HG03159 (cell line): ENCODE measurements at regions not wholly inside any gene's neighbourhood (a gene's known extent, or its start where the extent isn't known, plus 50 kb on each side); places are given as distances from the start of the nearest gene placed in this dataset.
"Not testable (repeated sequence)": the region's sequence is repeated elsewhere in the genome, so short reads cannot be mapped to it uniquely, and the experiment has no call there.

Experiments used
- ATAC-seq: cut with Tn5 transposase; IDR thresholded peaks from one replicate; pipeline ENCODE4 v1.9.1; 2021; ENCODE audit warnings: mild to moderate bottlenecking, moderate library complexity; ENCODE audit not compliant: unreplicated experiment

- ATAC-seq: no peak
These were observed 1915.7 kb upstream of the CELF4 start for GRCh38 chr18:39481281-39481680.

DNA sequence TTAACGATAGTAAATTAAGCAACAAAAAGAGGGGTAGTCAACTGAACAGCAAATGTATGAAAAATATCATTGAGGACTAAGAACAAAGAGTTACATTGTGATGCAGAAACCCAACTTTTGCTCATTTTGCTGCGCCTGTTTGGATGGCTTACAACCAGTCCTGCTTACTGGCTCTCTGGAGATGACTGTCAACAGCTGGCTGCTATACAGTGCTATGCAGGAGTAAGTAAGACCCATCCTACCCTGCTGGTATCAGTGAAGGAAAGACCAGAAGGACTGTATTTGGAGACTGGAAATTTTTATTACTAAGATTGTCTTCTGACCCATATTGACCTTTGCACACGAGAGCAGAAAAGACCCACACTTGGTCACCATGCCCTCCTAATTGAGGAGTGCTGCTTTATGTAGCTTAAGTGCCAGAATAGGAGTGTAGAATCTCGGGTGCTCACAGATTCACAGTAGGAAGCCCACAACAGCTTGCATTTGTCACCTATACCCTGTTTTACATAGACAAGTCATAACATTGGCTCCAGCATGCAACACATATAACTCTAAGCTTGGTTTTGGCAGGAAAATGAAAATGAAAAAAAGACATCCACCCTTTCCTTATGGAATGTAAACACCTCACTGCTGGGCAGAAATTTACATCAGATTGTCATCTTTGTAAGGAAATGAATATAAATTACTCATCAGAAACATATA, 1915.0 kb upstream of the CELF4 start:
- no peak for ATAC-seq

- no peak for ATAC-seq
These were observed 1898.4 kb upstream of the CELF4 start for GRCh38 chr18:39464006-39464405.

DNA sequence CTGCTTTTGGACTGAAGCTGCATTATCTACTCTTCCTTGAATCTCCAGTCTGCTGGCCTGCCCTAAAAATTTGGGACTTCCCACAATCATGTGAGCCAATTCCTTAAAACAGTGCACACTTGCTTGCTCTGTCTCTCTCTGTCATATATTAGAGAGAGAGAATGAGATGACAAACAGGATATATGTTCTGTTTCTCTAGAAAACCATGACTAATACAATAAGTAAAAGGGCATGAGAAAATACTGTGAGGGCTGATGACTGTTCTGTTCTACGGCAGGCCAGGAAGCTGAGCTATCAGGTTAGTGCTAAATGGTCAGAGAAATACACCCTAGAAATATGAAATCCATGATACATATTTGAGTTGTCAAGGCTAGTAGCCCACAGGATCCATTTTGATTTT, 1896.8 kb upstream of the CELF4 start:
- ATAC-seq: no peak

GRCh38 chr18:39460136-39460535, 1894.5 kb upstream of the CELF4 start:
- ATAC-seq: no peak

- ATAC-seq: no peak
These were observed 1889.7 kb upstream of the CELF4 start for GRCh38 chr18:39455285-39455684.

- no peak for ATAC-seq
These were observed 1889.3 kb upstream of the CELF4 start for GRCh38 chr18:39454866-39455265.

GRCh38 chr18:39453882-39454281, 1888.3 kb upstream of the CELF4 start:
- ATAC-seq: no peak

DNA sequence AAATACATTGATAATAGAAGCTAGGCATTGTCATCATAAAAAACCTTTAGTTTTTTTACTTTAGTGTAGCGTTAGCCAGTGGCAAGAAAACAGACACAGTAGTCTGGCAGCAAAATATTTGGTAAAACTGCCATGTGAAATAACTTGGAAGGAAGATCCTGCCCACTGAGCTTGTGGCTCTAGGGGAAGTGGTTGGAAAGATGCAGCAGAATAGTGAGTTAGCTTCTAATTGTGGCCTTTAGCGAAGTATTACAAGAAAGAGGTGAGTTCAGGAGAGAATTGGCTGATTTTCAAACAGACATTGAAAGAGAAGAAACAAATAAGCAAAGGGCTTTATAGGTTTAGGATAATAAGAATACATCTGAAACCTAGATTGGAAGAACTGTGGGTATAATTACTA, 1887.8 kb upstream of the CELF4 start:
- ATAC-seq: no peak

DNA sequence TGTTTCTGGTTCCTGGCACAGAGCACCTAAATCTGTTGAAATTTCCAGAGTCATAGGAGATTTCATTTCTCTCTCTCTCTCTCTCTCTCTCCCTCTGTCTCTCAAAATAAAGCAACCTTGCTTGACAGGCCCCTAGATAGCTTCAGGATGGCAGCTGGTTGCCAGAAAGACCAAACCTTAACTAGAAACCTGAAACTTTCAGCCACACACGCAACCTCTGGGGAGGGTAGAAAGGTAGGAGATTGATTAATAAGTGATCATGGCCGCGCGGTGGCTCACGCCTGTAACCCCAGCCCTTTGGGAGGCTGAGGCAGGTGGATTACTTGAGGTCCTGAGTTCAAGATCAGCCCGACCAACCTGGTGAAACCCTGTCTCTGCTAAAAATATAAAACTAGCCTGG, 1885.4 kb upstream of the CELF4 start:
- ATAC-seq: no peak

DNA sequence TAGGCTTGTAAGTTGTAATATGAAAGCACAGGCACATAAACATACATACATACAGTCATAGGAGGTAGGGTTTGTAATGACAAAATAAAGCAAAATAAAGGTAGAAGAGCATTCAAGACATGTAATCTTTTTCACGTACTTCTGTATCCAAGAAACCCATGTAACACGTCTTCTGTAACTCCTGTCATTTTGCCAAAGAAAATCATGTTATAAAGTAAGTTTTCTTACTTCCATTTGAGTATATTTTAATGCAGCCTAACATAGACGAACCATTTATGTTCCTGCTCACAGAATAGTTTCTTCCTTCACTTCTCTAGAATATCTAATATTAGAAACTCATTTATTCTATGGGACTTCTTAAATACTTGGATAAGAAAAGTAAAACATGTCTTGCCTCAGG, 1884.0 kb upstream of the CELF4 start:
- ATAC-seq: no peak

DNA sequence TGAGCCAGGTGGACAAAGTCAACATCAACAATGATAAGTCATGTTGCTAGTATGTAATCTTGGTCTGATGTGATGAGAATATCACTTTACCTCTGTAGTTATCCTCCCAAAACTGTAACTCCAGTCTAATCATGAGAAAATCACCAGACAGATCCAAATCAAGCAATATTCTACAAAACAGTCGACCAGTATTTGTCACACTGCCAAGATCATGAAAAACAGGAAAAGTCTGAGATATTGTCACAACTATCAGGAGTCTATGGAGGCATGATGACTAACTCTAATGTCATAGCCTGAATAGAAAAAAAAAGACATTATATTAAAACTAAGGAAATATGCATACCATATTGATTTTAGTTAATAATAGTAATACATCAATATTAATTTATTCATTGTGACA, 1883.3 kb upstream of the CELF4 start:
- no peak for ATAC-seq

DNA sequence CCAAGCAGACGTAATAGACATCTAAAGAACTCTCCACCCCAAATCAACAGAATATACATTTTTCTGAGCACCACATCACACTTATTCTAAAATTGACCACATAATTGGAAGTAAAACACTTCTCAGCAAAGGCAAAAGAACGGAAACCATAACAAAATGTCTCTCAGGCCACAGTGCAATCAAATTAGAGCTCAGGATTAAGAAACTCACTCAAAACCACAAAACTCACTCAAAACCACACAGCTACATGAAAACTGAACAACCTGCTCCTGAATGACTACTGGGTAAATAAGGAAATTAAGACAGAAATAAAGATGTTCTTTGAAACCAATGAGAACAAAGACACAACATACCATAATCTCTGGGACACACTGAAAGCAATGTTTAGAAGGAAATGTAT, 1879.4 kb upstream of the CELF4 start:
- not testable (repeated sequence) for ATAC-seq

DNA sequence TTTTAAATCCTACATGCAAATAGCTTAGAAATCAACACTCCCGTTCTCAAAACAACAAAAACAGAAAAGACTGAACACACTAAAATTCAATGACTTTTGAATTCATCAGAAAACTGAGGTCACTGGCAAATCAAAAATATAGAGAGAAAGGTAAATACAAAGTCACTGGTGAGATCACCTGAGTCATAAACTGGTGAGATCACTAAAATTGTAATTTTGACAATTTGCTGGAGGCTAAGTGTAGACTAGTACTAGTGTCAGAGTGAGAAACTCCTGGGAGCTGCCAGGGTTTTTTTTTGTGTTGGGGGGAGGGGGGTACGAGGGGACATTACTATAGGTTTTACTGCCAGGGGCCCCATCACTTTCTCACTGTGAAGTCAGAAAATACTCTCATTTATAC, 1876.0 kb upstream of the CELF4 start:
- ATAC-seq: no peak

- no peak for ATAC-seq
These were observed 1870.4 kb upstream of the CELF4 start for GRCh38 chr18:39435996-39436395.

GRCh38 chr18:39435209-39435608, 1869.6 kb upstream of the CELF4 start:
- ATAC-seq: no peak

GRCh38 chr18:39434223-39434920, 1868.8 kb upstream of the CELF4 start:
- no peak for ATAC-seq

DNA sequence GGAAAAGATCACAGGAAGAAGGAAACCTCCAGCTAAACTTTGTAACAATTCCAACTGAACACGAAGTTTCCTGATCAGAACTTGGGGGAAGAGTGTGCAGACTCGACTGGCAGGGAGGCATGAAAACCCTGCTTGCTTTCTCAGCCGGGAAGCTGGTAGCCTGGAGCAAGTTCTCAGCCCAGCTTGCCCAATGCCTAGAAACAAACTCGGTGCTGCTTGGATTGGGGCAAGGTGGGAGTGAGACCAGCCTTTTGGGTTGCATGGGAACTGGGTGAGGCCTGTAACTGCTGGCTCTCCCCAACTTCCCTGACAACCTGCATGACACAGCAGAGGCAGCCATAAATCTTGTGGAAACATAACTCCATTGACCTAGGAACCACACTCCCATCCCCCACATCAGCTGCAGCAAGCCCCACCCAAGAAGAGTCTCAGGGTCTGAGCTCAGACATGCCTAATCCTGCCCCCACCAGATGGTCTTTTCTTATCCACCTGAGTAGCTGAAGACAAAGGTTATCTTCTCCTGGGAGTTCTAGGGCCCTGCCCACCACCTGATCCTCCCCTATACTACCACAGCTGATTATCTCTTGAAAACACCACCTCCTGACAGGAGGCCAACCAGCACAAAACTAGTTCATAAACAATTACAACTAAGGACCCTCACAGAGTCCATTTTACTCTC, 1859.7 kb upstream of the CELF4 start:
- no peak for ATAC-seq

- ATAC-seq: no peak
These were observed 1858.7 kb upstream of the CELF4 start for GRCh38 chr18:39424261-39424660.

DNA sequence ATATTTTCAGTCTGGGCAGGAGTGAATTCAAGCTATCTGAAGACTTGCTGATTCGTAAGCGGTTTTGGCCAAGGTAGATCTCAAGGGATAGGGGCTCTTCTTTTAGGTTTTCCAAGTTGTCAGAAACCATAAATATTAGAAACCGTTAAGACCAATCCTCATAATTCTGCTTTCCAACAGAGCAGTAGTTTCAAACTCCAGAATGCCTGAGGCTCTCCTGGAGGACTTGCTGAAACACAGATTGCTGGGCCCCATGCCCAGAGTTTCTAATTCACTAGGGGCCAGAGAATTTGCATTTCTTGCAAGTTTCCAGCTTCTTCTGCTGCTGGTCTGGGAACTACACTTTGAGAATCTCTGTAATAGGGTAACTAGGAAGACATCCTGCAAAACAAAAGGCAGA, 1855.7 kb upstream of the CELF4 start:
- ATAC-seq: no peak

DNA sequence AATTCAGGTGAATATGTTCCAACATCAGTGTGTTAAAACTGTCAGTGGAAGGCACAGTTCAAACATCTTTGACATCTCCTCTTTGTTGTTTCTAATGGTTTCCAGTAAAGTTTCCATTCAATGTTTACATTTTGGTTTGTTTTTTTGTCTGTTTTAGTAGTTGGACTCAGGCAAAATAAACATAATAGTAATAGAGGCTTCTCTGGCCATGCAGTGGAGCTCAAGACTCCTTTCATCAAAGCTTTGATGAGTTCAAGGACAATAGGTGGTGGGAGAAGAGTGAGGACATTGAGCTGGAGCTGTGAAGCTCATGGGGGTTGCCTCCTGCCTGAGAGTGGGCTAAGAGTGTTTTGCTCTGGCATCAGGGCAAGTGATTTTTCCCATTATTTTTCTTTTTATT, 1853.7 kb upstream of the CELF4 start:
- ATAC-seq: no peak

GRCh38 chr18:39415471-39415870, 1849.9 kb upstream of the CELF4 start:
- no peak for ATAC-seq
